GM19025 (cell line): ENCODE measurements at regions not wholly inside any gene's neighbourhood (a gene's known extent, or its start where the extent isn't known, plus 50 kb on each side); places are given as distances from the start of the nearest gene placed in this dataset.

Experiments used
- ATAC-seq: cut with Tn5 transposase; IDR thresholded peaks from one replicate; pipeline ENCODE4 v1.9.1; 2021; ENCODE audit warnings: mild to moderate bottlenecking, low read depth, moderate library complexity; ENCODE audit not compliant: unreplicated experiment

DNA sequence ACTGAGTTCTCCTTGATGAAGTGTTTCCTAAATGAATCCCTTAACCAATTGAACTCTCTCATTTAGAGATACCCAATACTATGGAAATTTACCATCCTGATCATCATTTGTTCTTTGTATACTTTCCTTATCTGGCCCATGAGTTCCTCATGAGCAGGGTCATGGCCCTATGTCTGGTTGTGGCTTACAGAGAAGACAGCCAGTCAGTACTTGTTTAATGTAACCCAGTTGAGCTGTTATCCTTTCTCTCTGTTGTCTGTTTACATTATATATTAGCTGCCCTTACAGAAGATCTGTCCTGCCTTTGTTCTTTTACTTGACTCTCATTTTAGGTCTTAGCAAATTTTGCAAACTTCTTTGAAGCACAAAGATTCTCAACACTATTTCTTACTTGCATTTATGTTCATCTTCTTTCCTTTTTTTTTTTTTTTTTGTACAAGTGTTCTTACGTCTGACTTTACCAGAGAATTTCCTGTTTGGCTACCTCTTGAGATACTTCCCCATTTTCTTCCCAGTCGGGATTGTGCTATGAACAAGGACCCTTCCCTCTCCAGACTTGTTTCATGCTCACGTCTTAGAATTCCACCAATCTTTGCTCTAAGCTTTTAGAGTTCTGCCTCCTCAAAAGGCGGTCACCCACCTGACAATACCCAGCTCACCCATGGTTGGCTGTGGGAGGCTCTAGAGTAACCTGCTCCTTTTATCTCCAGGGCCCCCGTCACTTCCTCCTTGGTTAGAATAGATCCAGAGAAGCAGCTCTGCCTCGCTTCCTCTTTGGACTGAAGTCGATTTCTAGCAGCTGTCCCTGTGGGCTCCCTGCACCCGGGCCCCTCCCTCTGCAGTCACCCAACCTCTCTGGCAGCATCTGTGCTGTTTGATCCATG lies 53.6 kb upstream of the RUNX1 start:
- no peak for ATAC-seq

- ATAC-seq: no peak
These were observed 51.3 kb upstream of the RUNX1 start for GRCh38 chr21:35100349-35100811.

DNA sequence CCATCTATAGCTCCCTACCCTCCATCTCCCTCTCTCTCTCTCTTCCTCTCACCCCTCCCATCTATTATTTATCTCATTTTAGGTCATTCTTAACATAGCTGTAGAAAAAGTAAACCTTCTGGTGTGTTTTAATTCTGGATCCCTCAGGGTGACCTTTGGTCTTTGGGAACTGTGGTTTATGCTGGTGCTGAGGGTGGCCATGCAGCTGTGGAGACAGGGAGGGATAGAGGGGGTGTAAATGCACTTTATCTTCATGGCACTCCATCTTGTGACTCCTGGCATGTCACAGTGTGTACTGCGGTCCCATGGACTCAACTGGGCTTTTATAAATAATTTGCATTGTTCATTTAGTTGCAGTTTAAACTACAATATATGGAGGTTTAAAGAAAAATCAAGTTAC lies 50.2 kb upstream of the RUNX1 start:
- no peak for ATAC-seq
